Epithelial cell of prostate (primary cell): ENCODE measurements at regions not wholly inside any gene's neighbourhood (a gene's known extent, or its start where the extent isn't known, plus 50 kb on each side); places are given as distances from the start of the nearest gene placed in this dataset.

Source experiments
- DNase-seq: peaks from one replicate; pipeline ENCODE4 v3.0.0-alpha.2; 2011; ENCODE audit warnings: low read depth, low spot score
- H3K27ac ChIP-seq: fragments of 450-650 bp; 2 replicates; pipeline ENCODE4 v1.5.1; 2017; ENCODE audit warnings: mild to moderate bottlenecking

- no peak overlapping the region for H3K27ac ChIP-seq
- no peak for DNase-seq
Measured at GRCh38 chr7:46451846-46452245, 530.8 kb upstream of the IGFBP3 start.

DNA sequence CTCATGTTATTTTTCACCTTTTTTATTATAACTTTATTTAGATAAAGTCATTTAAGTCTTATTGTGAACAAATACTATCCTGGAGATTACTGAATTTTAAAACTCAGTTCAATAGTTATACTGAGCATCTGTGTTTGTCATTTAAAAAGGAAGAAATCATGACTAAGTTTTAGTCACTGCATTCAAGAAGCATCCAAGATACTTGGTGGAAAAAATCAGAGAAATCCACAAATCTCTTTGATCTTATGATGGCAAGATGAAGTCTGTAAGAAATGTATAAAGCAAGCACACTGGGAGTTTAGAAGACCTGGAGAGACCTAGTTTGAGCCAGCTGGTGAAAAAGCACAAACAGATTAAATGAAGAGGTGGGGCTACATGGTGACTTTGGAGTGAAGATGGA, 529.8 kb upstream of the IGFBP3 start:
- no peak for DNase-seq

GRCh38 chr7:46450425-46450824, 529.4 kb upstream of the IGFBP3 start:
- H3K27ac ChIP-seq, result no peak overlapping the region
- DNase-seq, result no peak

More for the DNA sequence above, 529.8 kb upstream of the IGFBP3 start:
- no peak overlapping the region for H3K27ac ChIP-seq

DNA sequence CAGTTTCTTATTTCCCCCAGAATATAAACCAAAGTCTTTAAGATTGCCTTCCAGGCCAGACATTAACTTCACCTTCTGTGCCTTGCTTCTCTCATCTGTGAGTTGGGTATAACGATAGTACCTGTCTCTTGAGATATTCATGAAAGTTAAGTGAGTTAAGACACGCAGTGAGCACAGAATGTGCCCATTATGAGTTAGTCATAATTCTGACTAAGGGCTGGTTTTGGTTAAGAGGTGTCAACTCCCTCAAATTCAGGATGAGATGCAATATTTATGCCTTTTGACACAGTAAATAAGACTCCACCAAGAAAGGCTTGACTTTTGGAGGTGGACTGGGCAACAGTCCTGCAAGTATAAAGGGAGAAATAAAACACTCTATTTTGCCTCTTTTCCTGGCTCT, 528.7 kb upstream of the IGFBP3 start:
- H3K27ac ChIP-seq, result no peak overlapping the region
- DNase-seq, result peak; percentile 26

GRCh38 chr7:46448478-46448877, 527.4 kb upstream of the IGFBP3 start:
- H3K27ac ChIP-seq, result no peak overlapping the region
- no peak for DNase-seq

DNA sequence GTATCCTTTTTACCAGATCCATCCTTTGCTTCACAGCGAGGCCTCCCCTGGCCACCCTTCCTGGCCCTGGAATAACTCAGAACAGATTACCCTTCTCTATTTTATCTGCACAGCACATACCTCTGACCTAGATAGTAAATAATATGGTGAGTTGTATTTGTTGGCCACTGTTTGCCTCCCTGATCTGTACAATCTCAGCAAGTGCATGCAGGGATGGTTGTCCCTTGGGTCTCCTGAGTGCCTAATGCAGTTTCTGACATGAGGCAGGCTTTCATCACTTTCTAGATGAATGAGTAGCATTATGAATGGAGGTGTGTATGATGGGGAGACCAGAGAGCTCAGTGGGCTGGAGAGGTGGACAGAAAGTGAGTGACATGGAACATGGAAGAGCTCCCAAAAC, 525.1 kb upstream of the IGFBP3 start:
- no peak for DNase-seq
- H3K27ac ChIP-seq, result no peak overlapping the region

GRCh38 chr7:46444256-46444655, 523.2 kb upstream of the IGFBP3 start:
- no peak for DNase-seq
- no peak overlapping the region for H3K27ac ChIP-seq

GRCh38 chr7:46440186-46440585, 519.1 kb upstream of the IGFBP3 start:
- no peak overlapping the region for H3K27ac ChIP-seq
- DNase-seq, result no peak

DNA sequence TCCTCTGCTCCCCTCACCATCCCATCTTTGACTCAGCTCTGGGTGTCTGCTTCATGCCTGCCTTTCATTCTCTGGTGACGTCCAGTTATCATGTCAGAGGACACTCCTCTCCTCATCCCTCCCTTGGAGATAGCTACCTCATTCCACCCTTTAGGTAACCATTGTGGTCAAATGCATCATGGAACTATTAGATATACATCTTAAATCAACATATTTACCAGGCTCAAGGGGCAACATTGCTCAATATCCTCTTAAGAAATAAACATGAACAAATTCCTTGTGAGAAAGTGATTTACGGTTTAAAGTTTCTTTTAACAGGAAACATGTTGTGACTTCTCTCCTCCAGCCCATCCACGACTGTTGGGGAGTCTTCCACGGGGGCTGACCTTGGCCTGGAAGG, 511.6 kb upstream of the IGFBP3 start:
- H3K27ac ChIP-seq, result no peak overlapping the region
- peak; percentile 89 for DNase-seq

DNA sequence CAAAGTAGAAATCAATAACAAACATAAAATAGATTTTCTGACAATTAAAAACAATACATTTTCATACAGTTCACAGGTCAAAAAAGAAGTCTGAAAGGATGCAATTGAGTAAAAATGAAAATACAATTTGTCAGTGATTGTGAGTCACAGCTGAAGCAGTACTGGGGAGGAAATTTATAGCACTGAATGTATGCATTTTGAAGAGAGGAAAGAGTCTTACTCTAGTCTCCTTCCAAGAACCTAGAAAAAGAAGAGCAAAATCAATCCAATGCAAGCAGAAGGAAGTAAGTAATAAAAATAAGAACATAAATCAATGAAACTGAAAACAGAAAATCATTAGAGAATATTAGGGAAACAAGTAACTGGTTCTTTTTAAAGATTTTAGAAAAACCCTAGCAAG, 507.2 kb upstream of the IGFBP3 start:
- H3K27ac ChIP-seq, result no peak overlapping the region
- no peak for DNase-seq

DNA sequence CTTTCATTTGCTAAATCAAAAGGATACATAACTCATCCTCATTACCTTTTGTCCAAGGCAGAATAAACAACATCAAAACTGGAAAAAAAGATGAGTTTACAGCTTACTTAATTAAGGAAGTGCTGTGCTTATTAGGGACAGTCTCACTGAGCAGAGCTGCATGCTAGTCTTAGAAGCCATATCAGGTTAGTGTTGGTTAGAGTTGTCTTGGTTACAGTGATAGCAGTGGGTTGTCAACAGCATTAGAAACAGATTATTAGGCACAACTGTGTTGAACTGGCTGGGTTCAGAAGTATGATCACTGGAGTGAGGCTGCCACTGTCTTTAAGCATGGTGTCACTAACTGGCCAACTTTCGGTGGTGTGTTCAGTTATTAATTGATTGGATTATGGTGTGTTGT, 503.9 kb upstream of the IGFBP3 start:
- no peak overlapping the region for H3K27ac ChIP-seq
- DNase-seq, result no peak

- no peak for DNase-seq
- H3K27ac ChIP-seq, result no peak overlapping the region
Measured at GRCh38 chr7:46421441-46422230, 500.6 kb upstream of the IGFBP3 start.

DNA sequence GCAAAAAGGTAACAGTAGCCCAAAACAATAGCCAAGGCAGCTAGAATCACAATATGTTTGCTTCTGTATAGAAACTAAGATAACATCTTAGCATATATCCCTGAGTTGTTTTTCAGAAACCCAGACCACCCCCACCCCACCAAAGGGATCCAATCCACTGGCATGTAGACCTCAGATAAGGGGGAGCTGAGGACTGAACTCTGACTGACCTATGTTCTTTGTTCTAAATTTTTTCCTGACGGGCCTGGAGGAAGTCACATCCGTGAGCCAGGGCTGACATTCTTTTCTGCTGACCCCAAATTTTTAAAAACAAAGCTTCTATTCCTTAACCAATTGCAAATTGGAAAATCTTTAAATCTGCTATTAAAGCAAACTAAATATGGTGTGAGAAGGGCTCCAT, 493.9 kb upstream of the IGFBP3 start:
- H3K27ac ChIP-seq, result no peak overlapping the region
- no peak for DNase-seq

DNA sequence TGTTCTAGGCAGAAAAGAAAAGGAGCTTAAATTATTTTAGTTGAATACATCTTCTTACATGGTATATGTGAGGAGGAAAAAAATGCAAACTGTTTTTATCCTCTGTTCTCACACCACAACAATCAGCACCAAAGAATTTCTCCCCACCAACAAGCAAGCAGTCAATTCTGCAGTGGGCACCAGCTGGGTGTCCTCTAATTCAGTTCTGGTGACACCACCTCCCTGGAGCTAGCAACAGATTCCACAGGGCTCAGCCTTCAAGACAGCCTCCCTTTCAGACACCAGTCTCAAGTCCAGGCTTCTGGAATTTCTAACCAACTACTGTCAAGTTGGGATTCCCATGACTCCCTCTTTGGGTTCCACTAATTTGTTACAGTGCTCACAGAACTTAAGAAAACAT, 490.2 kb upstream of the IGFBP3 start:
- H3K27ac ChIP-seq, result no peak overlapping the region
- DNase-seq, result no peak

- H3K27ac ChIP-seq, result no peak overlapping the region
- no peak for DNase-seq
Measured at GRCh38 chr7:46407125-46407524, 486.1 kb upstream of the IGFBP3 start.

DNA sequence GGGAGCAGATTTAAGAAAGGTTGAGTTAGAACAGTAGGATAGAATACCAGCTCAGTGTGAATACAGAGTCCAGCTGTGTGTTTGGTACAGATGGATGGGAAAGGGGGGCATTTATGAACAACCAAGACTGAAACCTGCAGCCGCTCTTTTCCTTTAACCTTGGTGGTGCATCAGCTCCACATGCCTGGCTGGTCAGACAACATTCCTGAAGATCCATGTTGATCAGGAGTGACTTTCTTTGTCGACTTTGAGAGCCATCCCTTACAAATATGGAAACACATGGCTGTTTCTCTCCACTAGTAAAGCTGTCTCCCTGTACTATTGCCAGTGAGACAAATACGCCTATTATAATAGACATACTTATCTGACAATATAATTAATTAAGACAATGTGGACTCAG, 476.5 kb upstream of the IGFBP3 start:
- DNase-seq, result no peak

DNA sequence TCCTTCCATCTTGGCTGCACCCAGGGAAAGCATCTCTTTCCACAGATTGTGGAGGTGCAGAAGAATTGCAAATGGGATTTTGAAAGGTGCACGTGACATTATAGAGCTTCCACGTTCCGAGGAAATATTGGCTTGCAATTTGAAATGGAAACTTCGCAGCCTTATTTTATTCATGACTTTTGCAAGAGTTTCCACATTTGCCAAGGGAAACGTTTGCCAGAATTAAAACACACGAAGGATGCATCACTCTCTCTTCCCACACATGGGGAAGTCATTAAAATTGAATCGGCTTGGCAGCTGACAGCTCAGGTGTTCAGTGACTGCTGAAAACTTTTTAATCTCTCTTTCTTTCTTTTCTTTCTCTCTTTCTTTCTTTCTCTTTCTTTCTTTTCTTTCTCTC, 475.4 kb upstream of the IGFBP3 start:
- no peak overlapping the region for H3K27ac ChIP-seq
- no peak for DNase-seq

More for the DNA sequence above, 476.5 kb upstream of the IGFBP3 start:
- no peak overlapping the region for H3K27ac ChIP-seq

GRCh38 chr7:46393142-46393541, 472.1 kb upstream of the IGFBP3 start:
- no peak overlapping the region for H3K27ac ChIP-seq
- DNase-seq, result no peak

- no peak for DNase-seq
- H3K27ac ChIP-seq, result no peak overlapping the region
Measured at GRCh38 chr7:46391231-46392201, 470.4 kb upstream of the IGFBP3 start.

DNA sequence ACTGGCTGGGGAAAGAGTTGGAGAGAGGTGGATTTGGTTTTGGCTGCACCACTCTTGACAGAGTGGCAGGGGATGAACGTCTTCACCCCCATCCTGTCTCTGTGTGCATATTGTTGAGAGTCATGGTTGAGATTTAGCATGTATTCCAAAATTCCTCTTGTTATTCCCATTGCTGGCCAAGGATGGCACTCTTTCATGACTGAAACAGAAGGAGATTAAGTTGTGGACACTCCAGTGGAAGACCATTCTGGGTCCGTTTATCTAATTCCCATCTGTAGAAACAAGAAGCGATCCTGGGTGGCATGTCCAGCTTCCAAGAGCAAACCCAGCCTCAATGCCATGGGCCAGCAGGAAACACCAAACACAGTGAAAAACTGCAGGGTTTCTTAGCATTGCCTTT, 469.0 kb upstream of the IGFBP3 start:
- DNase-seq, result no peak
- no peak overlapping the region for H3K27ac ChIP-seq

GRCh38 chr7:46389146-46389545, 468.1 kb upstream of the IGFBP3 start:
- DNase-seq, result no peak
- H3K27ac ChIP-seq, result no peak overlapping the region
